GM18858 (cell line): ENCODE measurements at regions not wholly inside any gene's neighbourhood (a gene's known extent, or its start where the extent isn't known, plus 50 kb on each side); places are given as distances from the start of the nearest gene placed in this dataset.
"Not testable (repeated sequence)": the region's sequence is repeated elsewhere in the genome, so short reads cannot be mapped to it uniquely, and the experiment has no call there.

Source experiments
- ATAC-seq: cut with Tn5 transposase; IDR thresholded peaks from one replicate; pipeline ENCODE4 v1.9.1; 2021; ENCODE audit not compliant: unreplicated experiment

DNA sequence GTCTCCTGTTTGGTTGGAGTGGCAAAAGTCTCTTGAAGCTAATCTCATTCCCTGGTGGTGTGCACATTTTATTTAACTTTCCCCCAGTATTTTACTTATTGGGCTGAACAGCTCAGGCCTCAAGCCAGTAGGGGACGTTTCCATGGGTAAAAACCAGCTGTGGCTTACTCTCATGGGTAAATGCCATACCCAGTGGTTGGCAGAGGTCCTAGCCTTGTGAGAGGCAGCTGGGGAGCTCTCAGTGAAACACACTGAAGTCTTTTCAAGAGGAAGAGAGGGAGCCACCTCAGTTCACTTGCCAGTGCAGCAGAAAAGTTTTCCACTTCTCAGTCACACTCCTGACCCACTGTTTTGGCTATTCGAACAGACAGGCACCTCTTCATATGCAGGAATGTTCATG is 1964.2 kb downstream of the ARAP2 start:
- no peak for ATAC-seq

DNA sequence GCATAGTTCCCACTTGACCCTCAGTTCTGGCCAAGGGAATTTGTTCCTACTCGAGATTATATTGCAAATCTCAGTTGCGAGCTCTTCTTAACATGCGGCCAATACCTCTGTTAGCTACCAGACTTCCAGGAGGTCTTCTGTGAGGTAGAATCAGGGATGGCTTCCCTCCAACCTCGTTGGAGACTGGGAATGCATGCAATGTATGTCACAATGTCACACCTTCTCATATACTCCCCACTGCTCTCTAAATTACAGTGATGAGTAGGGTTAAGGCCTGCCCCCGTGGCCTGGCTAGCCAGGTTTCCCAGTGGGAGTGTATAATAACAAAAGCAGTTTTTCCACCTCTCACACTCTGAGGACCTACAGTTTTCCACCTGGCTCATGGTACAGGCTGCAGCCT is 1962.5 kb downstream of the ARAP2 start:
- no peak for ATAC-seq

DNA sequence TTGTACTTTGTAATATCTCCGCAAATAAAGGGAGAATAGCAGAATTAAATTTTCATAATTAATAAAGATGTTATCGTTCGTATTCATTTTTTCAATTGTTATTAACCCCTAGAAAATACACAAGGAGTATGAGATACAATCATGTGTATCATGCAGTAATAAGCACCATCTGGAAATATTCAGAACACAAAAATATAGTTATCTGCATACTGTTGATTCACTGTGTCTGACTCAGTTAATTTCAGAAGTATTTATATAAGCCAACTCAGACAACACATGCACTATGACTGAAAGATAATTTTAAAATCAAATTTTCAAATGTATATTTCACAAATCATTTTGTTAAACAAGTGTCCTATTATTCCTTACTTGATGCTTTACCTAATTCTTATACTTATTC is 1954.8 kb downstream of the ARAP2 start:
- ATAC-seq, result no peak

DNA sequence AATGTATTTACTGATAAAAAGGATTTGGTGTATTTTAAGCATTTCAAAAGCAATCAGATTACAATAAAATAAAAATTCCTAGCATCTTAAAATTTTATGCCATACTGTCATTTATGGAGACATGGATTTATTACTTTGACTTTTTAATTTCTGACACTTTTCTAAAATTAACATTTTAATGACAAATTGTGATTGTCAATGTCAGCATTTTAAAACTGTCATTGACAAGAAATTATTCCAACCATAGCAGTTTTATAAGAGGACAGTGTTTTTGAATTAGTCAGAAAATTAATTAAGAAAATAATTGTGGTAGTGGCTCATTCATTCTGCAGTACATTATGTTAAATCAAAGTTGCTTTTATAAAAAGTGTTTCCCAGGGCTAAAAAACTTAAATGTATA is 1954.4 kb downstream of the ARAP2 start:
- ATAC-seq, result no peak

DNA sequence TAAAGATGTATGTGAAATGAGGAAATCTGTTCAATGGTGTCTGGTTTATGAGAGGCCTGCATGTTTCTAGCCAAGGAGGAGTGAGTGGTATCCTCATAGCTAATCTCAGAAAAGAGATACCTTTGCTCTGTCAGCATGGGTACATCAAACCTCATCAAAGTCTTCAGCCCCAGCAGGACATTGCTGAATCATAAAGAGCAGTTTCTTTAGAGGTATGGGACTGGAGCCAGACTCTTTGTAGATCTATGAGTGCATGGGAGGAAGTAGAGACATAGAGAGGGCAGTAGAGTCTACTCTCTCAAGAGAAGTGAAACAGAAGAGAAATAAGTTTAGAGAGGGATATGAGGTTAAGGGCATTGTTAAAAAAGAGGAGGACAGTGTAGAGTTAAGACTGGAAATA is 1950.9 kb downstream of the ARAP2 start:
- no peak for ATAC-seq

DNA sequence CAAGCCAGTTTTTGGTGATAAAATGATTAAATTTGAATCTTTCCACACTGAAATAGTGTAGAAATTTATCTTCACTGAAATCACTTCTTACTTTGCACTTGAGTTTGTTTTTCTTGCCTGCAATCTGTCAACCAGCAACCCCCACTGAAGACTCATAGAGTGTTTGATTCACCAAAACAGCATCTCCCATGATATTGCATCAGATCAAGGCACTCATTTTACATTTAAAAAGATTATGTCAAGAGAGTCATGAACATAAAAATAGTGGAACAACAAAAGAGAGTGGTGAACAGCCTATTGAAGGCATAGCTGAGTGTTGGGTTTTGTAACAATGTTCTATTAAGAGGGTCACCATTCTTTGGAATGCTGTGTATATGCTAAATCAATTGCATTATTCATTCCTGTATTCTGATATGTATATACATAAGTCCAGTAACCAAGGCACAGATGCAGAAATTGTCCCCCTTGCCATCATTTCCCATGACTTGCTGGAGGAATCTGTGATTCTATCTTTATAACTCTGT is 1934.9 kb downstream of the ARAP2 start:
- no peak for ATAC-seq

DNA sequence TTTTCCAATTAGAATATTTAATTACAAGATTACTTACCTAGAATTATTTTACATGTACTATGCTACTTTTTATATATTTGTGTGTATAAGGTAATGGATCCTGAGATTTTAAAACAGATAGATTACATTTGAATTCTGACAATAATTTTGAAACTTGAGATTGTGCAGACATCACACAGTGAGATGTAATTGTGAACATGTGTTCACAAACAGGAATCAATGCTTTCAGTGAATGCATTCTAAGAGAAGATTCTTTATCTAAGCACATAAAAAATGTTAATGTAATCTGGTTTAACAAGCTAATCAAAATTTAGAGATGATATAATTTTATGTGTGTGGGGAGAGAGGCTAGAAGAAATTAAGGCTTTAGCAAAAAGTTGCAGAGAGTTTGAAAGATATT is 1925.5 kb downstream of the ARAP2 start:
- no peak for ATAC-seq

DNA sequence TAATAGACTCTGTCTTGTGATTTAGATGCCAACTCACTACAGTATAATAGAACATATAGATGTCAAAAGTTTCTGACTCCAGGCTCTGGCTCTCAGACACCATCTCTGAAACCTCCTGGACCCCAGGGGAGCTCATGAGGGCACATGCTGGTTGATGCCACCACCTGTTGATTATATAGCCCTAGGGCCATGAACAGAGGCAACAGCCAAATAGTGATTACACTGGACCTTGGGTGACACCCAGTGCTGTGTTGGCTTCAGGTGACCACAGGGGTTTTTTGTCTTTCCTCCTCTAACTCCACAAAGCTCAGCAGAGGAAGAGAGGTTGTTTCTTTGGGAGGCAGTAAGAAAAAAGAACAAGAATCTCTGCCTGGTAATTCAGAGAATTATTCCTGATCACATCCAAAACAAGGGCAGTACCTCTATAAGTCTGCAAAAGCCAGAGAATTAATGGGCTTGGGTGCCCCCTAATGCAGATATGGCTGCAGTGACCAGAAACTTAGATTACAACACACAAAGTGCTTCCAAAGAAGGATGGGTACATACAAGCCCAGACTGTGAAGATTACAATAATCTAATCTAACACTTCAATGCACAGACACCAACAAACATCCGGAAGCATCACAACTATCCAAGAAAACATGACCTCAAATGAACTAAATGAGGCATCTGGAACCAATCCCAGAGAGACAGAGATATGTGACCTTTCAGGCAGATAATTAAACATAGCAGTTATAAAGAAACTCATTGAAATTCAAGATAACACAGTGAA is 1920.6 kb downstream of the ARAP2 start:
- no peak for ATAC-seq

DNA sequence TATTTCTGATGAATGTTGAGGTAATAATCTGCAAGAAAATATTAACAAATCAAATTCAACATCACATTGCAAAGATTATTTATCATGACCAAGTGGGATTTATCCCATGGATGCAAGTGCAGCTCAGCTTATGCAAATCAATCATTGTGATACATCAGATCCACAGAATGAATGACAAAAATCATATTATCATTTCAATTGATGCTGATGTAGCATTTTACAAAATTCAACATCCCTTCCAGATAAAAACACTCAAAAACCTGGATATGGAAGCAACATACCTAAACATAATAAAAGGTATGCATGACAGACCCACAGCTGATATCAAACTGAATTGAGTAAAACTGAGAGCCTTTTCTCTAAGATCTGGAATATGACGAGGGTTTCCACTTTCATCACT is 1915.4 kb downstream of the ARAP2 start:
- no peak for ATAC-seq

DNA sequence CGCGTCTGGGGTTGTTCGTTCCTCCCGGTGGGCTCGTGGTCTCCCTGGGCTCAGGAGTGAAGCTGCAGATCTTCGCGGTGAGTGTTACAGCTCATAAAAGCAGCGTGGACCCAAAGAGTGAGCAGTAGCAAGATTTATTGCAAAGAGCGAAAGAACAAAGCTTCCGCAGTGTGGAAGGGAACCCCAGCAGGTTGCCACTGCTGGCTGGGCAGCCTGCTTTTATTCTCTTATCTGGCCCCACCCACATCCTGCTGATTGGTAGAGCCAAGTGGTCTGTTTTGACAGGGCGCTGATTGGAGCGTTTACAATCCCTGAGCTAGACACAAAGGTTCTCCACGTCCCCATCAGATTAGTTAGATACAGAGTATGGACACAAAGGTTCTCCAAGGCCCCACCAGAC is 1909.2 kb downstream of the ARAP2 start:
- not testable (repeated sequence) for ATAC-seq

DNA sequence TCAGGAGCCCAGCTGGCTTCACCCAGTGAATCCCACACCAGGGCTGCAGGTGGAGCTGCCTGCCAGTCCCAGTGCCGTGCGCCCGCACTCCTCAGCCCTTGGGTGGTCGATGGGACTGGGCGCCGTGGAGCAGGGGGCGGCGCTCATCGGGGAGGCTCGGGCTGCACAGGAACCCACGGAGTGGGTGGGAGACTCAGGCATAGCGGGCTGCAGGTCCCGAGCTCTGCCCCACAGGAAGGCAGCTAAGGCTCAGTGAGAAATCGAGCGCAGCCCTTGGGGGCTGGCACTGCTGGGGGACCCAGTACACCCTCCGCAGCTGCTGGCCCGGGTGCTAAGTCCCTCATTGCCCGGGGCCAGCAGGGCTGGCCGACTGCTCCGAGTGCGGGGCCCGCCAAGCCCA is 1908.8 kb downstream of the ARAP2 start:
- not testable (repeated sequence) for ATAC-seq

DNA sequence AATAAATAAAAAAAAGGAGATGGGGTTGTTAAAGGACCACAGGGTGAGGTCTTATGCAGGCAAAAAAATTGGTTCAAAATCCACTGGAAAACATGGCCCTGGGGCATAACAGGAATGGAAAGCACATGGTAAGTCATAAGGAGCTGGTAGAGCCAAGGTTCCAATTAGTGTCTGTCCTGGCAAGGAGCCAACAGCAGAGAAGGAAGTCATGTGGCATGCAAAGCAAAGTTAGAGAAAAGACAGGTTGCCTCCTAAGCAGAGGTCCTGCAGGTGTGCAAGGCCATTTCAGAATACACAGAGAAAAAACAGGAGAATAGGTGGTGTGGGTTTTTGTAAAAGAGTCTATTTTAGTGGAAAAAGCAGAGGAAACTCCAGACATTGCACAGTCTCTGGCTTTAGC is 1881.7 kb downstream of the ARAP2 start:
- ATAC-seq, result no peak

DNA sequence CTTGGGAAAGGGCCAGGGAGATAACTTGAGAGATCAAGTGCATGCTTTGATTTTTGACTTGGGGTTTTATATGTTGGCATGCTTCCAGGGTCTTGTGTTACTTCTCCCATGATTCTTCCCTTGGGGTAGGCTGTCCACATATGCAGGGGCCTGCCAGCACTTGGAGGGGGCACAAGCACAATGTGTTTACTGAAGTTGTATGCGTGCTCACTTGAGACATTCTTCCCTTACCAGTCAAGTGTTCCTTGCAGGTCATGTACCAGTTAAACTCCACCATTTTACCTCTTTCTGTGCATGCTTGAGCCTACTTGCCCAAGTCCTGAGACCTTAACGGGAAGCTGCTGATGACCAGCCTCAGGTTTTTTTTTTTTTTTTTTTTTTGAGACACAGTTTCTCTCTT is 1880.5 kb downstream of the ARAP2 start:
- no peak for ATAC-seq

DNA sequence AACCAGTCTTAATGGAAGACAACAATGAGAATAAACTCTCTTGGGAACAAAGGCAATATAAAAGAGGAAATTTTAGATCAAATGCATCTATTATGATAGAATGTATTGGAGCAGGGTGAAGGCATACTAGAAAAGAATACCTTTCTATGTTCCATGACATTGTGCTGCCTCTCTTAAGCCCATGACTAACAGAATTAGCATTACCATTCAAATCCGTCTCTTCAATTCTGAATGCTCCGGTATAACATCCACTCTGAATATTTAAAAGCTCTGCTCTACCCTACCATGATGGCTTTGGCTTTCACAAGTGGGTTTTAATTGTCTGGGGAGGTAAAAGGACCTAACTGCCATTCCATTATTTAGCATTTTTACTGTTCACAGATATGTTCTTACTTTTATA is 1878.4 kb downstream of the ARAP2 start:
- ATAC-seq, result no peak

DNA sequence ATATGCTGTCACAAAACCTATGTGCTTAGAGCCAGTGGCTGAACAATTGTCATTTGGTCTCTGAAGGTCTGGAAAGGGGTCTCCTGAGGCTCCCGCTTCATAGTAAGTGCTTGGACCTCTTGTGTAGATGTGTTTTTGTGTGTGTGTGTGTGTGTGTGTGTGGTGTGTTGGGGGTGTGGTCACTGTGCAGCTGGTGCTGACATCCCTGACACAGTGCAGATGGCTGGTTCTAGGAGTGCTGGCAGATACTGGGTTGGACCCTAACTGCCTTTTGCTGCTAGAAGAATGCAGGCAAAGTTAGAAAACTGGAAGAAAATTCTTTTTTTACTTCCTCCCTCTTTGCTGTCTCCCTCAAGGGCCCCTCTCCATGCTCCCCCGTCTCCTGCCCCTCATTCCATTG is 1872.6 kb downstream of the ARAP2 start:
- no peak for ATAC-seq

DNA sequence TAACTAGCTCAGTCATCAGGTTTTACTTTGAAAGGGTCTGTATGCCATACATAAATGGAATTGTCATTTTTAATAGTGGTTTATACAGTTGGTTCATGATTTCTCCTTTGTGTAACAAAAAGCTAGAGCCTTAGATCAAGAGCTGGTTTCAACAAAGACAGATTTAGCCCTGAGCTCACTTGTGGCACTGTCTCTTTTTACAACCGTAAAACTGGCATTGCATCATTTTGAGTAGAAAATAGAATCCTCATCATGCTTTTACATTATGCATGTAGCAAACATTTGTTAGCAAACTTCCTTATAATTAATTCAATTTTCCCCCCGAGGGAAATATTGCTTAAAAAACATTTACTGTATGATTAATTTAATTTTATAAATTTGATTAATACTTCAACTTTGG is 1871.5 kb downstream of the ARAP2 start:
- ATAC-seq, result no peak

DNA sequence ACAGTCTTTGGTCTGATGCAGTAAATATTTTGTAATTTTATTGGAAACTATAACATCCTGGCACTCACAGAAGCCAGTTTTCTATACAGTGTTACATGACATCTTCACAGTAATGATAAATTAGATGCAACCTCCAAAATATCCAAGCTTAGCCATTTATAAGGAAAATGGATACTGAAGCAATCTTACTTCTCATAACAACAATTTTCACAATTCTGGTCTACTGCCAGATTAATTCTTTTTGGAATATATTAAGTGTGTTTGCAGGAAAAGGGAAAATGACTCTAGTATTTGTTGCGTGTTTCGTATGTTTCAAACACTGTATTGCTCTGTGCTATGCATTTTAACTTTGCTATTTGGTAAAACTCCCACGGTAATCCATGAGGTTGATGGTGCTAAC is 1870.9 kb downstream of the ARAP2 start:
- ATAC-seq, result no peak

DNA sequence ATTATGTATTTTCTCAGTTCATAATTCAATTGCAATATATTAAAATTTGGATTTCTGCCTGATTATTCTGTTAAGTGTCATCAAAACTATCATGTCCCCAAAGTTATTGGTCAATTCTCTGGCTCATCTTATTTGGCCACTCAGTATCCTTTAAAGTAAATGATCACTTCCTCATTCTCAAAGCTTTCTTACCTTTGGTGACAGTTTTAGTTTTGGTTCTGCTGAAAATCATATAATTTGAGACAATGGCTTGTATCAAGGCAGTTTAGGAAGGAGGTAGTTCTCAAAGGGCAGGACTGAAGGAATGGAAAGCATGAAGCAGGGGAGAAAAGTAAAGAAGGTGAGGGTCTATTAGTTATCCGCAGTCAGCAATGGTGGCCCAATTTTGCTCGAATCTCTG is 1832.1 kb downstream of the ARAP2 start:
- ATAC-seq, result no peak

DNA sequence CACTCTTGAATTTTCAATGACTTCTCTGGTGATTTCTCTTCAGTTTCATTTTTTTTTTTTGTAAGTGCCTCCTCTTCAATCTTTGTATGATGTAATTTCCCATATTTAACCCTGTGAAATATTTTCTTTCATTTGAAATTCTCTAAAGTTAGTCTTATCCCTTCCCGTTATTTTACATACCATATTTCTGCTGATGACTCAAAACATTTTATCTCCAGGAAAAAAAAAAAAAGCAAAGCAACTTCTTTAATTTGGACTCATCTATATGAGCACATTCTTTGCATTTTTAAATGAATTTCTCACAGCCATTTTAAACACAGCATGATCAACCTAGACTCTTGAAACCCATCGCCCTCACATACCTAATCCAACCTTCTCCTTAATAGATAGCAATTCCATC is 1831.4 kb downstream of the ARAP2 start:
- ATAC-seq, result no peak

DNA sequence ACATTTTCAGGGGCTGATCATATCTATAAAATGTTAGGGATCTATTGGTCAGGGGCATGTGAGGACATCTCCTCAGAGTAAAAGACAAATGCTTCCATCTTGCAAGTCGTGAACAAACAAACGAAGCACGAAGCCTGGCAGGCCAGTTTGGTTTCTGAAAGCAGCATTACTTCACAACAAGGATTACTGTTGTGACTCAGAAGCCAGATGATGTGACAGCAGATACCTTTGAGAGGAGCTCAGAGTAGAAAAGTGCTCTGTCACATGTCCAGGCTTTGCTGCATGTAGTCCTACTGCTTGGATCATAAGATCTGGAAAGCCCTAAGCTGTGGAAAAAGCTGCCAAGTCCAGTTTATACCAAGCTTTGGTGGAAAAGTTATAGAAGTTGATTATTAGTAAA is 1827.2 kb downstream of the ARAP2 start:
- ATAC-seq, result no peak

DNA sequence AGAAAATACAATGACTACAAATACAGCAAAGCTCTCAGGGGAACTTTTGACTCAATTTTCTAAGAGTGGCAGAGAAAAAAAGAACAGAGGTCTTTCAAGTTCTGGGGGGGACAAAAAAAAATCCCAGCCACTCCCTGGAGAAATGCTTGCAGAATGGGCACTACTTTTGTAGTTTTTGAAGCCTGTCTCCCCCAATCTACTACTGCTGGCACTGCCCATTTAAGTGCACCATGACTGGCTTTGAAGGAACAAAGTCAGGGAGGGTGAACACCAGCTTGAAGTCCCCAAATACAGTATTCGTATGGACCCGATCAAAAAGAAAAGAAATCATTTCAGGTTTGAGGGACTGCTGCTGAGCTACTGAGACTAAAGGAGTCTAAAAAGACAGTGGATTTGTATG is 1824.4 kb downstream of the ARAP2 start:
- no peak for ATAC-seq

DNA sequence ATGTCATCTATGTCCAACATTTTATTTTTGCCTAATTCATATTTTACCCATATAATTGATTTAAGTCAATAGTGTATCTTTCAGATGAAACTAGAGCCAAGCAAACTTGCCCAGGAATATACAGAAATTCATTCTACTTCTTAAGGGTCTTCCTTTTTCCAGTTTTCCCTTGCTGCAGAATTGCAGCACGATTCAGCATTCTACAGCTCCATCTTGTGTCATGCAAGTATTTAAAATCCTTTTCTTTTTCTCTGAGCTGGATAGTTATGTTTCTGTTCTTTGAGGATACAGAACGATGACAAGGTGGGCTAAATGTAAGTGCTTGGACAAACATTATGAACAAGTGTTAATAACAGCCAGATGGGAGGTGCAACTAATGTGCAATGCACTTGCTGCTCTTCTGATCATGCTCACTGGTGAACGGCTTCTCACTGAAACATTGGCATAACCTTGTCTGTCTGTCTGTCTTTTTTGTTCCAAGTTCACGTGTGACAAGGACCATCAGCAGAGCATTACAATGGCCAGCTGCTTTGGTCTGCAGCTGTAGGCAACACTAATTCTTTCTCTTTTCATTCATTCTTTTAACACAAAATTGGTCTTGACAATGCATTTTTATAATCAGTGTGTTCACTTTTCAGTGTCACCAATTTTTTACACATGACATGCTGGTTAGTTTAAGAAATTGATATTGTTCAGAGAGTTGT is 1821.7 kb downstream of the ARAP2 start:
- ATAC-seq, result no peak

DNA sequence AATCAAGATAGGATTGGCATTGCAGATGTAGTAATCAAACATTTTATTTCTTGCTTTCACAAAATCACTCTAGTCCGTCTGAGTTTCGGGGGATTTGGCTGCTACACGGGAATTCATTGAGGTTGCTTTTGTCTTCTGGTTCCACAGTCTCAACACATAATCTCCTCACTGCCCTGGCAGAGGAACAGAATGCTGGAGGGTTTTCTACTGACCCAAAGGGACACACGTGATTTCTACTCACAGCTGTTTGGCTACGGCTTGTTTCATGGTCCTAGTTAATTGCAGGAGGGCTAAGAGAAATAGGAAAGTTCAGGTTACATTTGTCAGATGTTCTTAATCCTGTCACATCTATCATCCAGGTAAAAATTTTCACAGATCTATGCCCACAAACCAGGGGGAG is 1811.6 kb downstream of the ARAP2 start:
- no peak for ATAC-seq
